GM23338 (cell line): ENCODE measurements at regions not wholly inside any gene's neighbourhood (a gene's known extent, or its start where the extent isn't known, plus 50 kb on each side); places are given as distances from the start of the nearest gene placed in this dataset.

Source experiments
- CREB1 ChIP-seq: fragments of 250-450 bp; sonication (Bioruptor Pico); IDR thresholded peaks from 2 replicates; pipeline ENCODE4 v1.5.0; 2020; ENCODE audit warnings: low read depth, mild to moderate bottlenecking, moderate library complexity
- CTCF ChIP-seq, 2 experiments: fragments of 200-600 bp in 1 of 2; sonication (generic) in 1 of 2; conservative IDR thresholded peaks; 2 replicates each; pipeline versions ENCODE4 v1.5.1 to v1.6.1; 2016 to 2017; ENCODE audit warnings: antibody characterized with exemption in 2 of 2, low read depth in 2 of 2, mild to moderate bottlenecking in 2 of 2, moderate library complexity in 1 of 2
- ETS1 ChIP-seq: IDR thresholded peaks from 2 replicates; pipeline ENCODE4 v1.6.1; 2016; ENCODE audit warnings: antibody characterized with exemption
- EZH2 ChIP-seq: fragments of 200-600 bp; sonication (generic); IDR thresholded peaks from one replicate; pipeline ENCODE4 v1.8.0; 2017; ENCODE audit warnings: antibody characterized with exemption, mild to moderate bottlenecking, low read depth; ENCODE audit not compliant: unreplicated experiment
- EZH2phosphoT487 ChIP-seq: fragments of 200-600 bp; sonication (generic); IDR thresholded peaks from one replicate; pipeline ENCODE4 v1.8.1; 2018; ENCODE audit warnings: antibody characterized with exemption; ENCODE audit not compliant: unreplicated experiment
- POLR2AphosphoS5 ChIP-seq: IDR thresholded peaks from 2 replicates; pipeline ENCODE4 v1.6.1; 2016; ENCODE audit warnings: antibody characterized with exemption, low read depth
- REST ChIP-seq: IDR thresholded peaks from one replicate; pipeline ENCODE4 v1.6.1; 2018; ENCODE audit warnings: antibody characterized with exemption; ENCODE audit not compliant: unreplicated experiment

- no peak for TF ChIP-seq CTCF (conservative IDR thresholded peaks at IDR 0.05; ENCODE audit: low read depth in 2 of 2)
- TF ChIP-seq EZH2 = no peak
- no peak for TF ChIP-seq POLR2AphosphoS5
- no peak for TF ChIP-seq REST
- no peak for TF ChIP-seq EZH2phosphoT487
- no peak for TF ChIP-seq CREB1 (CRISPR knock-in tag)
- TF ChIP-seq ETS1 = no peak
Measured at GRCh38 chr2:9106338-9107167, 100.1 kb upstream of the ASAP2 start.
